Neural cell (in vitro differentiated cells): ENCODE measurements at regions not wholly inside any gene's neighbourhood (a gene's known extent, or its start where the extent isn't known, plus 50 kb on each side); places are given as distances from the start of the nearest gene placed in this dataset.

ENCODE experiments used
- H2AFZ ChIP-seq: fragments of 200-600, 300-800 bp; sonication (generic), shearing (Covaris generic); 2 replicates; pipeline ENCODE4 v1.6.0; 2014; ENCODE audit warnings: low read depth, mild to moderate bottlenecking, antibody characterized with exemption, low read length, moderate library complexity
- H3F3A ChIP-seq: fragments of 200-600 bp; shearing (Covaris generic); 2 replicates; pipeline ENCODE4 v1.6.1; 2016; ENCODE audit warnings: mild to moderate bottlenecking, moderate library complexity, mixed read lengths, antibody characterized with exemption, low read length; ENCODE audit not compliant: insufficient read depth, poor library complexity, severe bottlenecking
- H3K27ac ChIP-seq: fragments of 200-600, 300-800 bp; sonication (generic), shearing (Covaris generic); 2 replicates; pipeline ENCODE4 v1.5.1; 2014; ENCODE audit warnings: mild to moderate bottlenecking, low read length, moderate library complexity
- H3K27me3 ChIP-seq: fragments of 300-800, 200-600 bp; sonication (generic), shearing (Covaris generic); 2 replicates; pipeline ENCODE4 v1.6.0; 2014; ENCODE audit warnings: mild to moderate bottlenecking, low read depth, low read length, moderate library complexity; ENCODE audit not compliant: insufficient read depth
- H3K36me3 ChIP-seq: fragments of 300-800, 200-600 bp; sonication (generic), shearing (Covaris generic); 2 replicates; pipeline ENCODE4 v1.5.1; 2014; ENCODE audit warnings: mild to moderate bottlenecking, antibody characterized with exemption, low read length, moderate library complexity; ENCODE audit not compliant: insufficient read depth
- H3K4me2 ChIP-seq: fragments of 300-800, 200-600 bp; sonication (generic), shearing (Covaris generic); 2 replicates; pipeline ENCODE4 v1.6.0; 2014; ENCODE audit warnings: mild to moderate bottlenecking, low read length
- H3K4me3 ChIP-seq: fragments of 300-800, 200-600 bp; sonication (generic), shearing (Covaris generic); 2 replicates; pipeline ENCODE4 v1.5.1; 2014; ENCODE audit warnings: mild to moderate bottlenecking, low read length, moderate library complexity
- H3K79me2 ChIP-seq: fragments of 200-600 bp; shearing (Covaris generic); replicated peaks from 2 replicates; pipeline ENCODE4 v1.6.0; 2014; ENCODE audit warnings: mild to moderate bottlenecking, low read length, moderate library complexity; ENCODE audit not compliant: insufficient read depth
- H3K9ac ChIP-seq: fragments of 300-800, 200-600 bp; sonication (generic), shearing (Covaris generic); 2 replicates; pipeline ENCODE4 v1.6.1; 2016; ENCODE audit warnings: mild to moderate bottlenecking, low read length, mixed read lengths
- H3K9me2 ChIP-seq: fragments of 200-600 bp; shearing (Covaris generic); 2 replicates; pipeline ENCODE4 v1.6.1; 2016; ENCODE audit warnings: mild to moderate bottlenecking, low read length, mixed read lengths; ENCODE audit not compliant: insufficient read depth
- H3K9me3 ChIP-seq: fragments of 200-600, 300-800 bp; sonication (generic), shearing (Covaris generic); 2 replicates; pipeline ENCODE4 v1.6.1; 2016; ENCODE audit warnings: mild to moderate bottlenecking, mixed run types, low read length, moderate library complexity, mixed read lengths
- H4K20me1 ChIP-seq: fragments of 200-600 bp; shearing (Covaris generic); 2 replicates; pipeline ENCODE4 v1.6.1; 2016; ENCODE audit warnings: mild to moderate bottlenecking, mixed run types; ENCODE audit not compliant: insufficient read depth
- CTCF ChIP-seq: fragments of 450-650 bp; IDR thresholded peaks from 2 replicates; pipeline ENCODE4 v1.5.1; 2014; ENCODE audit warnings: antibody characterized with exemption, mild to moderate bottlenecking, moderate library complexity; ENCODE audit not compliant: poor library complexity, severe bottlenecking
- EP300 ChIP-seq: fragments of 450-650 bp; conservative IDR thresholded peaks from 2 replicates; pipeline ENCODE4 v1.6.1; 2014; ENCODE audit warnings: antibody characterized with exemption, mild to moderate bottlenecking, moderate library complexity; ENCODE audit not compliant: poor library complexity, severe bottlenecking
- EZH2 ChIP-seq: fragments of 200-600, 300-800 bp; shearing (Covaris generic), sonication (generic); IDR thresholded peaks from 2 replicates; pipeline ENCODE4 v1.6.1; 2014; ENCODE audit warnings: antibody characterized with exemption, low read length, borderline replicate concordance, mild to moderate bottlenecking; ENCODE audit not compliant: insufficient read depth, poor library complexity, severe bottlenecking
- MXI1 ChIP-seq: fragments of 450-650 bp; conservative IDR thresholded peaks from 2 replicates; pipeline ENCODE4 v1.6.1; 2014; ENCODE audit warnings: antibody characterized with exemption, mild to moderate bottlenecking; ENCODE audit not compliant: poor library complexity, severe bottlenecking
- POLR2AphosphoS5 ChIP-seq: IDR thresholded peaks from 2 replicates; pipeline ENCODE4 v1.6.1; 2012
- RAD21 ChIP-seq: fragments of 450-650 bp; conservative IDR thresholded peaks from 2 replicates; pipeline ENCODE4 v1.6.1; 2014; ENCODE audit warnings: antibody characterized with exemption, mild to moderate bottlenecking, moderate library complexity
- SMC3 ChIP-seq: fragments of 450-650 bp; conservative IDR thresholded peaks from 2 replicates; pipeline ENCODE4 v1.6.1; 2014; ENCODE audit warnings: antibody characterized with exemption, mild to moderate bottlenecking, moderate library complexity; ENCODE audit not compliant: poor library complexity
- TAF1 ChIP-seq: IDR thresholded peaks from 2 replicates; pipeline ENCODE4 v1.6.1; 2012; ENCODE audit warnings: low read depth
- TF ChIP-seq, protein P1 (sequence below): IDR thresholded peaks from 2 replicates; pipeline ENCODE4 v1.6.1; 2012; ENCODE audit warnings: borderline replicate concordance

DNA sequence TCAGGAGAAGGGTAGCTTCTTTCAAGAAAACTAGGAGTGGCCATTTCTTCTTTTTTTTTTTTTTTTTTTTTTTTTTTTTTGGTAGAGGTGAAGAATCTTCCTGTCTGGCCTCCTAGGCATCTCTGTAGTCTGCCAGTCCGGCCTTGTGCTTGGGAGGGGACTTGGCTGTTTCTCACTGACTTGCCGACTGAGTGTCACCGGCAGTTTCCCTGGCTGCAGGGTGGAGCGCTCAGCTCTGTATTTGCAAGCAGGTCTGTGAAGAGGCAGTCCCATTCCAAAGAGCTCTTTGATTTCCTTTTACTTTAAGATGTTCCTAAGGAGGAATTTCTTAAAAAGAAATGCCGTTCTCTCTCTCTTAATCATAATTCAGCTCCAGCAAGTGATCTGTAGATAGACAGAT is 212.6 kb downstream of the ADRA2A start:
- Histone ChIP-seq H2AFZ (no peak overlapping the region), H3K36me3 (no peaks in the 10 kb centered on the region), H3K9me2 (no peaks in the 10 kb centered on the region), H3K4me3 (no peak overlapping the region), H3K27me3 (no peaks in the 10 kb centered on the region), H3K9ac (no peak overlapping the region), H3K27ac (no peak overlapping the region), H3F3A (no peaks in the 10 kb centered on the region), H4K20me1 (no peaks in the 10 kb centered on the region), H3K9me3 (no peaks in the 10 kb centered on the region), H3K79me2 (no peaks in the 10 kb centered on the region), H3K4me2 (no peak overlapping the region)
- TF ChIP-seq, protein P1, sequence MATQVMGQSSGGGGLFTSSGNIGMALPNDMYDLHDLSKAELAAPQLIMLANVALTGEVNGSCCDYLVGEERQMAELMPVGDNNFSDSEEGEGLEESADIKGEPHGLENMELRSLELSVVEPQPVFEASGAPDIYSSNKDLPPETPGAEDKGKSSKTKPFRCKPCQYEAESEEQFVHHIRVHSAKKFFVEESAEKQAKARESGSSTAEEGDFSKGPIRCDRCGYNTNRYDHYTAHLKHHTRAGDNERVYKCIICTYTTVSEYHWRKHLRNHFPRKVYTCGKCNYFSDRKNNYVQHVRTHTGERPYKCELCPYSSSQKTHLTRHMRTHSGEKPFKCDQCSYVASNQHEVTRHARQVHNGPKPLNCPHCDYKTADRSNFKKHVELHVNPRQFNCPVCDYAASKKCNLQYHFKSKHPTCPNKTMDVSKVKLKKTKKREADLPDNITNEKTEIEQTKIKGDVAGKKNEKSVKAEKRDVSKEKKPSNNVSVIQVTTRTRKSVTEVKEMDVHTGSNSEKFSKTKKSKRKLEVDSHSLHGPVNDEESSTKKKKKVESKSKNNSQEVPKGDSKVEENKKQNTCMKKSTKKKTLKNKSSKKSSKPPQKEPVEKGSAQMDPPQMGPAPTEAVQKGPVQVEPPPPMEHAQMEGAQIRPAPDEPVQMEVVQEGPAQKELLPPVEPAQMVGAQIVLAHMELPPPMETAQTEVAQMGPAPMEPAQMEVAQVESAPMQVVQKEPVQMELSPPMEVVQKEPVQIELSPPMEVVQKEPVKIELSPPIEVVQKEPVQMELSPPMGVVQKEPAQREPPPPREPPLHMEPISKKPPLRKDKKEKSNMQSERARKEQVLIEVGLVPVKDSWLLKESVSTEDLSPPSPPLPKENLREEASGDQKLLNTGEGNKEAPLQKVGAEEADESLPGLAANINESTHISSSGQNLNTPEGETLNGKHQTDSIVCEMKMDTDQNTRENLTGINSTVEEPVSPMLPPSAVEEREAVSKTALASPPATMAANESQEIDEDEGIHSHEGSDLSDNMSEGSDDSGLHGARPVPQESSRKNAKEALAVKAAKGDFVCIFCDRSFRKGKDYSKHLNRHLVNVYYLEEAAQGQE, result no peak
- TF ChIP-seq TAF1 (no peak), MXI1 (no peak), CTCF (no peak), EP300 (no peak), EZH2 (no peak), SMC3 (no peak), POLR2AphosphoS5 (no peak), RAD21 (no peak)

GRCh38 chr10:111290649-111291048 is 213.8 kb downstream of the ADRA2A start:
- Histone ChIP-seq H3K4me3 (no peak overlapping the region), H3K79me2 (no peaks in the 10 kb centered on the region), H3K9me3 (no peaks in the 10 kb centered on the region), H3K9ac (no peak overlapping the region), H3K9me2 (no peaks in the 10 kb centered on the region), H3K27ac (no peak overlapping the region), H2AFZ (no peak overlapping the region), H3K4me2 (no peak overlapping the region), H4K20me1 (no peaks in the 10 kb centered on the region), H3F3A (no peaks in the 10 kb centered on the region), H3K36me3 (no peaks in the 10 kb centered on the region), H3K27me3 (no peaks in the 10 kb centered on the region)
- TF ChIP-seq POLR2AphosphoS5 (no peak), CTCF (no peak), EP300 (no peak), MXI1 (no peak), EZH2 (no peak), RAD21 (no peak)
